ENCODE measurements at regions not wholly inside any gene's neighbourhood (a gene's known extent, or its start where the extent isn't known, plus 50 kb on each side); places are given as distances from the start of the nearest gene placed in this dataset.

DNA sequence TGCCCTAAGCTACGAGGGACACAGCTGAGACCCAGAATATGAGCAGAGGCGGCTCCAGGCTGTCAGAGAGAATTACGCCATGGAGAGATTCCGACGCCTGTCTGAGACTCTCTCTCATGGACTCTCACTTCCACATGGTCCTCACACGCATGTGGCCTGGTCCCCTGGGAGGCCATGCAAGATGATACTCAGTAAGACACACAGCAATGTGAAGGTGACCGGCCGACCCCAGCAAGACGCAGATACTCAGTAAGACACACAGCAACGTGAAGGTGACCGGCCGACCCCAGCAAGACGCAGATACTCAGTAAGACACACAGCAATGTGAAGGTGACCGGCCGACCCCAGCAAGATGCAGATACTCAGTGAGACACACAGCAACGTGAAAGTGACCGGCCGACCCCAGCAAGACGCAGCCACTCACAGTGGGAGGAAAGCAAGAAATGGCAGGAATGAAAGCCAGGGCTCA, 400.8 kb upstream of the MYT1L start:
- no peak overlapping the region for H3K27ac Mint-ChIP-seq
- H3K4me3 Mint-ChIP-seq = no peak overlapping the region
- H3K27me3 Mint-ChIP-seq = peaks cover 19% of the 10 kb centered on the region
- H3K9me3 Mint-ChIP-seq = no peaks in the 10 kb centered on the region
- H3K4me1 Mint-ChIP-seq (ENCODE audit: unreplicated experiment) = no peaks in the 10 kb centered on the region
- TF ChIP-seq, protein P1, sequence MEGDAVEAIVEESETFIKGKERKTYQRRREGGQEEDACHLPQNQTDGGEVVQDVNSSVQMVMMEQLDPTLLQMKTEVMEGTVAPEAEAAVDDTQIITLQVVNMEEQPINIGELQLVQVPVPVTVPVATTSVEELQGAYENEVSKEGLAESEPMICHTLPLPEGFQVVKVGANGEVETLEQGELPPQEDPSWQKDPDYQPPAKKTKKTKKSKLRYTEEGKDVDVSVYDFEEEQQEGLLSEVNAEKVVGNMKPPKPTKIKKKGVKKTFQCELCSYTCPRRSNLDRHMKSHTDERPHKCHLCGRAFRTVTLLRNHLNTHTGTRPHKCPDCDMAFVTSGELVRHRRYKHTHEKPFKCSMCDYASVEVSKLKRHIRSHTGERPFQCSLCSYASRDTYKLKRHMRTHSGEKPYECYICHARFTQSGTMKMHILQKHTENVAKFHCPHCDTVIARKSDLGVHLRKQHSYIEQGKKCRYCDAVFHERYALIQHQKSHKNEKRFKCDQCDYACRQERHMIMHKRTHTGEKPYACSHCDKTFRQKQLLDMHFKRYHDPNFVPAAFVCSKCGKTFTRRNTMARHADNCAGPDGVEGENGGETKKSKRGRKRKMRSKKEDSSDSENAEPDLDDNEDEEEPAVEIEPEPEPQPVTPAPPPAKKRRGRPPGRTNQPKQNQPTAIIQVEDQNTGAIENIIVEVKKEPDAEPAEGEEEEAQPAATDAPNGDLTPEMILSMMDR (conservative IDR thresholded peaks at IDR 0.05) = no peak
- no peaks in the 10 kb centered on the region for H3K36me3 Mint-ChIP-seq
- no peak for DNase-seq (ENCODE audit: extremely low spot score, unreplicated experiment)

DNA sequence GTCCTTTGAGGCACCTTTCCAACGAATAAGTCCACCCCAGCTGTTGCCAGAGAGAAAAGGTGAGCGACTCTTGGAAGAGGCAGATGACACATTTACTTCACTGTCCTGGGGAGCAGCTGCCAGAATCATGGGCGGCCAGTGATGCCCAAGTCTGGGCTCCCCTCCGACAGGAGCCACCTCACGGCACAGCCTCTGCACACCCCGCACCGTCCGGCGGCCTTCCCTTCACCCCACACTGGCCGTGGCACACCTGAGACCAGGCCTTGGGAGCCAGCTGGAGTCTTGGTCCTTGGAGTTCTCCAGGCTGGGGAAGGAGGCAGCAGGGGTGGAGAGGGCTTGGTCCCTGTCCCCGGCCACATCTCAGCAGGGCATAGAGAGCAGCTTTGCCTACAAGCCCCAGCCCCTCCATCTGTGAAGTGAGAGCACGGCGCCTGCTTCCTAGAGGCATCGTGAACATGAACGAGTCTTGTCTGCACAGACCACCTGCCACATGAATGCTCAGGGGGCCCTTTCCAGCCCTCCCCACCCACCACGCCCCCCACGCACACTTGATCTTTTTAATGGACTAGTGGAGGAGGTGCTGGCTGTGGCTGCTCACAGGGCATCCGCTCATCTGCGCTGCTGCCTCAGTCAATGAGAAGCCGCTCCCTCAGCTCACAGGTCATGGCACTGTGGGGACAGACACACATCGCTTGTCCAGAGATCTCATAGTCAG, 400.2 kb upstream of the MYT1L start:
- no peak for DNase-seq (ENCODE audit: extremely low spot score, unreplicated experiment)
- H3K27me3 Mint-ChIP-seq = peaks cover 19% of the 10 kb centered on the region
- no peak overlapping the region for H3K4me3 Mint-ChIP-seq
- no peaks in the 10 kb centered on the region for H3K36me3 Mint-ChIP-seq
- TF ChIP-seq, protein P1 (conservative IDR thresholded peaks at IDR 0.05) = no peak
- H3K9me3 Mint-ChIP-seq = no peaks in the 10 kb centered on the region
- no peaks in the 10 kb centered on the region for H3K4me1 Mint-ChIP-seq (ENCODE audit: unreplicated experiment)
- H3K27ac Mint-ChIP-seq = no peak overlapping the region

DNA sequence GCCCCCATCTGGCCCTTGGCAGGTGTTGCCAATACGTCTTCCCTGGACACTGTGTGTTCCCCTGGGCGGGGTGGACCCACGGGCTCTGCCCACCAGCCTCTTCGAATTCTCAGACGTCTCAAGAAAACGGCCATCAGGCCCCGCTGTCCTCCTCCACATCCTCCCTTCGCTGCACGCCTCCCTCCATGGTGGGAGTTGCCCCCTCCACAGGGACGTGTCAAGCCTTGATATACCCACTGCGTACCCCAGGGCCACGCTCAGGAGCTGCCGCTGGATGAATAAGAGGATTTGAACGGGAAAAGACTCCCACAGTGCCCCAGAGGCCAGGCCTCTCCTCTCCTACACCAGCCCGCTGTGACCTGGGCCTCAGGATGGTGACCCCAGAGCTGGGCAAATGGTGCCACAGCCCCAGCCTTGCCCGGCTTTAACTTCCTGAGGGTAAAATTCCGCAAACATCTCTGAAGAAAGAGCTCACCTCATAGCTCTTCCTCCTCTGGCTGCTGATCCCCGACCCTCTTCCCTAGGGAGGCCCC, 399.3 kb upstream of the MYT1L start:
- no peaks in the 10 kb centered on the region for H3K36me3 Mint-ChIP-seq
- peaks cover 18% of the 10 kb centered on the region for H3K27me3 Mint-ChIP-seq
- no peaks in the 10 kb centered on the region for H3K9me3 Mint-ChIP-seq
- no peak for DNase-seq (ENCODE audit: extremely low spot score, unreplicated experiment)
- no peak overlapping the region for H3K4me3 Mint-ChIP-seq
- TF ChIP-seq, protein P1 (conservative IDR thresholded peaks at IDR 0.05) = no peak
- H3K4me1 Mint-ChIP-seq (ENCODE audit: unreplicated experiment) = no peaks in the 10 kb centered on the region
- H3K27ac Mint-ChIP-seq = no peak overlapping the region

DNA sequence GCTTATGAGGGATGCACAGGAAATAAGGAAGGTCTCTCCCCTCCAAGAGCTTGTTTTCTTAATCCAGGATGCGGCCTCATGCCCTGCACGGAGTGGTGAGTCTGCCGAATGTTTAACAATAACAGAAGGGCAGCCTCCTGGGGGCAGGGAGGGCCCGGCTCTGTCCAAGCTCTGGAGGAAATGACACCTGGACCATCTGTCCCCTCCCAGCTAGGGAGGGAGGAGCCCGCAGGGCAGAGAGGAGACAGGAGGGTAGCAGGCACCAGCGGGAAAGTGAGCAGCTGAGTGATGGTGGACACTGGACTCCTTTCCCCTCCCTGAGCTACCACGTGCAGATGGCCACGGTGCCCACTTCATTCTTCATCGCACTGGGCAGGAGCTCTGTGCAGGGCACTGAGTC, 398.2 kb upstream of the MYT1L start:
- H3K36me3 Mint-ChIP-seq = no peaks in the 10 kb centered on the region
- H3K9me3 Mint-ChIP-seq = no peaks in the 10 kb centered on the region
- no peaks in the 10 kb centered on the region for H3K4me1 Mint-ChIP-seq (ENCODE audit: unreplicated experiment)
- H3K27ac Mint-ChIP-seq = no peak overlapping the region
- no peak for DNase-seq (ENCODE audit: extremely low spot score, unreplicated experiment)
- H3K4me3 Mint-ChIP-seq = no peak overlapping the region
- TF ChIP-seq, protein P1 (conservative IDR thresholded peaks at IDR 0.05) = no peak
- H3K27me3 Mint-ChIP-seq = peaks cover 7% of the 10 kb centered on the region

DNA sequence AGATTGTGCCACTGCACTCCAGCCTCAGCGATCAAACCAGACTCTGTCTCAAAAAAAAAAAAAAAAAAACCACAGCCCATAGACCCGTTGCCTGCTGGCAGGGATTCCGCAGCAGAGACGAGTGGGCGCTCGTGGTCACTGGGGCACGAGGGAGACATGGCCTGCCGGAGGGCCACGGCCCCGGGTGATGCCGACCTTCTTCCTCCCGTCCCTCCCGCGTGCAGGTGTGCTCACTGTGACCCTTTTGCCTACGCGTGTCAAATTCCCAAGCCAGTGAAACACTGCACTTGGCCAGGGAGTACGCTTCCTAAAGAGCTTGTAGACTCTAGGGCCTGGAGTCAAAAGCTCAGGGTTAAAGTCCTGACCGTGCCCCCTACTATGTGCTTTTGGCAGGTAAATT, 397.6 kb upstream of the MYT1L start:
- no peak overlapping the region for H3K27ac Mint-ChIP-seq
- H3K9me3 Mint-ChIP-seq = no peaks in the 10 kb centered on the region
- H3K36me3 Mint-ChIP-seq = no peaks in the 10 kb centered on the region
- H3K27me3 Mint-ChIP-seq = peaks cover 7% of the 10 kb centered on the region
- DNase-seq (ENCODE audit: extremely low spot score, unreplicated experiment) = no peak
- no peak overlapping the region for H3K4me3 Mint-ChIP-seq
- TF ChIP-seq, protein P1 (conservative IDR thresholded peaks at IDR 0.05) = no peak
- H3K4me1 Mint-ChIP-seq (ENCODE audit: unreplicated experiment) = no peaks in the 10 kb centered on the region
